Thoracic aorta (tissue), 2 donors: ENCODE measurements at regions not wholly inside any gene's neighbourhood (a gene's known extent, or its start where the extent isn't known, plus 50 kb on each side); places are given as distances from the start of the nearest gene placed in this dataset.

Experiments used
- ATAC-seq: fragments of 150-250 bp; one replicate; pipeline ENCODE4 v1.8.0; 2017; ENCODE audit warnings: low read depth; ENCODE audit not compliant: insufficient number of reproducible peaks, low FRiP score
- DNase-seq: peaks from one replicate; pipeline ENCODE4 v3.0.0-alpha.2; 2020; ENCODE audit warnings: low spot score
- H3K27ac ChIP-seq, 2 donors: fragments of 200-600 bp; sonication (generic); 1 replicate in 1 of 2; 2 replicates in 1 of 2; pipeline ENCODE4 v1.5.1; 2016; ENCODE audit warnings: mild to moderate bottlenecking in 2 of 2, moderate library complexity in 2 of 2
- H3K27me3 ChIP-seq: fragments of 200-600 bp; sonication (generic); replicated peaks from 2 replicates; pipeline ENCODE4 v1.6.0; 2016; ENCODE audit warnings: mild to moderate bottlenecking; ENCODE audit not compliant: insufficient read depth
- H3K36me3 ChIP-seq: fragments of 200-600 bp; sonication (generic); one replicate; pipeline ENCODE4 v1.5.1; 2016
- H3K4me1 ChIP-seq, 2 donors: fragments of 200-600 bp; sonication (generic); 1 replicate in 1 of 2; 2 replicates in 1 of 2; pipeline versions ENCODE4 v1.5.1 to v1.6.0; 2016; ENCODE audit warnings: low read depth in 2 of 2, mild to moderate bottlenecking in 1 of 2; ENCODE audit not compliant: control insufficient read depth in 1 of 2
- H3K4me3 ChIP-seq: fragments of 200-600 bp; sonication (generic); 2 replicates; pipeline ENCODE4 v1.5.1; 2016; ENCODE audit warnings: mild to moderate bottlenecking
- H3K9me3 ChIP-seq: fragments of 200-600 bp; sonication (generic); 2 replicates; pipeline ENCODE4 v1.5.1; 2016
- TF ChIP-seq, protein P1 (sequence below): fragments of 200-600 bp; sonication (generic); IDR thresholded peaks from one replicate; pipeline ENCODE4 v1.5.1; 2019; ENCODE audit warnings: antibody characterized with exemption

DNA sequence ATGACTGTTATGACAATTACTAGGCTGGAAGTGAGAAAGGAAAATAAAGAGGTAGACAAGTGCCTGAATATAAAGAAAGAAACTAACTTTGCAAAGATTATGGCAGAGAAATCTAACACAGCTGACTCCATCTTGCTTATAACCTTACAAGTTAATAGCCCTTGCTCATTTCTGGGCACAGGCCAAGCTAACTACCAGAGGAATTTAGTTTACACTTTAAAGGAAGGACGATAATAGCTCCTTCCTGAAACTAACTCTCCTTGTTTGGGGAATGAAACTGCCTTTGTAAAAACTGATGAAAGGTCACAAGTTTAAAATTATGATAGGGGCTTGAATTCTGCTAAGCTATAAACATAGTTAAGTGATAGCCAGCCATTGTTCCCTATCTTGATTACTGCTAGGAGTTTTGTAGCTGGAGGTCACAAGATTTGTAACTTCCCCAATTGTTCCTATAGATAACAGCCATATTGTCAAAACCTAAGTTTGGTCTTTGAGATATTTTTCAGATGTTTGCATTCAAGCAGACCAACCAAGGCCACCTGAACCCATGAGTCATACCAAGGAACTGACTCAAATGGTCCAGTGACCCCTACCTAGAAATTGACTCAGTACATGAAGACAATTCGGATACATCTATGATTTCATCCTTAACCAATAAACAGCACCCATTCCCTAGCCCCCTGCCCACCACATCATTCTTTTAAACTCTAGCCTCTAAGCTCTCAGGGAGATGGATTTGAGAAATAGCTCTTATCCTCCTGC lies 209.2 kb upstream of the LRATD1 start:
- no peaks in the 10 kb centered on the region for H3K36me3 ChIP-seq
- no peaks in the 10 kb centered on the region for H3K9me3 ChIP-seq
- H3K4me1 ChIP-seq: no peaks in the 10 kb centered on the region
- no peak overlapping the region for H3K27ac ChIP-seq
- no peaks in the 10 kb centered on the region for H3K27me3 ChIP-seq
- no peak overlapping the region for H3K4me3 ChIP-seq
- no peak for DNase-seq
- no peak for ATAC-seq
- TF ChIP-seq, protein P1, sequence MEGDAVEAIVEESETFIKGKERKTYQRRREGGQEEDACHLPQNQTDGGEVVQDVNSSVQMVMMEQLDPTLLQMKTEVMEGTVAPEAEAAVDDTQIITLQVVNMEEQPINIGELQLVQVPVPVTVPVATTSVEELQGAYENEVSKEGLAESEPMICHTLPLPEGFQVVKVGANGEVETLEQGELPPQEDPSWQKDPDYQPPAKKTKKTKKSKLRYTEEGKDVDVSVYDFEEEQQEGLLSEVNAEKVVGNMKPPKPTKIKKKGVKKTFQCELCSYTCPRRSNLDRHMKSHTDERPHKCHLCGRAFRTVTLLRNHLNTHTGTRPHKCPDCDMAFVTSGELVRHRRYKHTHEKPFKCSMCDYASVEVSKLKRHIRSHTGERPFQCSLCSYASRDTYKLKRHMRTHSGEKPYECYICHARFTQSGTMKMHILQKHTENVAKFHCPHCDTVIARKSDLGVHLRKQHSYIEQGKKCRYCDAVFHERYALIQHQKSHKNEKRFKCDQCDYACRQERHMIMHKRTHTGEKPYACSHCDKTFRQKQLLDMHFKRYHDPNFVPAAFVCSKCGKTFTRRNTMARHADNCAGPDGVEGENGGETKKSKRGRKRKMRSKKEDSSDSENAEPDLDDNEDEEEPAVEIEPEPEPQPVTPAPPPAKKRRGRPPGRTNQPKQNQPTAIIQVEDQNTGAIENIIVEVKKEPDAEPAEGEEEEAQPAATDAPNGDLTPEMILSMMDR: no peak

DNA sequence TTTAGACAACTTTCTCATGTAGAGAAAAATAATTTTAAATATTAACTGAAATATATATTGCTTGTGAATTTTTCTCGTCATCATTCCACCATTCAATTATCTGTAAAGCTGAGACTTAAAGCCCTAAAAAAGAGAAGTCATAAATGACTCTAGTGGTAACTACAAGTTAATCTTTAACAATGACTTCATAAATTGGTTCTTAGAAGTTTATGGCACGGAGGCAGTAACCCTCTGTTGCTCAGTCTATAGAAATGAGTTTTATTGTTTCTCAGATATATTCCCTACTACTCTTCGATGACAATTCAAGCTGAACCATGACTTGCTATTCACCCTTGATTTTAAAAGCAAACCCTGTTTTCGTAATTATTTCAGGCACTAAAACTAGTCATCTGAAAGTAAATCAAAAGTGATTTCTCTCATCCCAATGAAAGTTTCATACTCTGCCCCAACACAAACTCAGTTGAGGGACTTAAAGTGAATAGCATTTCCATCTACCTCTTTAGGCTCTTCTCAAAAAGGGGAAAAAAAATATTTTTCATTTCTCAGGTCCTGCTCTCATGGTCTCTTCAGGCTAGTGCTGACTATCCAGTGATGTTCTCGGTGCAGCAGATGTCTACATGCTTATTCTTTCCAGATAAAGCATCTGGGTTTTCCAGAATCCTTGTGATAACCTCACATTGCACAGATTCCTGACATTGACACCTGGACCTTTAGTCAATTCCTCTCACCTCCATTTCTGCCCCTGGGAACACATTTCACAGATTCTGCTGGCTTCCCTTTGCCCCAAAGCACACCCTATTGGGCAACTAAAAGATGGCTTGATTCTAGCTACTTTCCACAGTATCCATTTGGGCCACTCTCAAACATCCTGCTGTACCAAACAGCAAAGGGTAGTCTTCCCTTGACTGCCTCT lies 207.8 kb upstream of the LRATD1 start:
- Histone ChIP-seq H3K4me1 (no peaks in the 10 kb centered on the region), H3K27ac (no peak overlapping the region), H3K36me3 (no peaks in the 10 kb centered on the region), H3K27me3 (no peaks in the 10 kb centered on the region), H3K4me3 (no peak overlapping the region), H3K9me3 (no peaks in the 10 kb centered on the region)
- TF ChIP-seq, protein P1: no peak
- no peak for ATAC-seq
- DNase-seq: no peak

DNA sequence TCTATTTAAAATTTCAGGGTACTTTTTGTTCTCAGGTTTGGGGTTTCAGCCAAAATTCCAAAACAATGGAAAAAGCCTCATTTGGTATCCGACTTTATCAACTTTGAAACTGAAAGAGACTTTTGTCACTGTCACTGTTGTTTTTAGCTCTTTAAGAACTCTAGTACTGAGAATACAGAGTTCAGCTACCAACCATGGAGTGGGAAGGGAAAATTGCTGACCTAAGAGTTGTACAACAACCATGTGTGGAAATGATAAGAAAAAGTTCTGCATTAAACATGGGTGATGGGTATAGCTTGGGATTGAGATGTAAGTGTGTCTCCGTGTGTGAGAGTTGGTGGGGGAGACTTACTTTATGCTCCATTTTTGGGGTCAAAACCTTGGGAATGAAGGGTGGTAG lies 206.6 kb upstream of the LRATD1 start:
- no peaks in the 10 kb centered on the region for H3K9me3 ChIP-seq
- no peaks in the 10 kb centered on the region for H3K36me3 ChIP-seq
- H3K4me1 ChIP-seq: no peaks in the 10 kb centered on the region
- no peaks in the 10 kb centered on the region for H3K27me3 ChIP-seq
- H3K4me3 ChIP-seq: no peak overlapping the region
- ATAC-seq (no peak), DNase-seq (no peak)
- TF ChIP-seq, protein P1: no peak
- no peak overlapping the region for H3K27ac ChIP-seq

DNA sequence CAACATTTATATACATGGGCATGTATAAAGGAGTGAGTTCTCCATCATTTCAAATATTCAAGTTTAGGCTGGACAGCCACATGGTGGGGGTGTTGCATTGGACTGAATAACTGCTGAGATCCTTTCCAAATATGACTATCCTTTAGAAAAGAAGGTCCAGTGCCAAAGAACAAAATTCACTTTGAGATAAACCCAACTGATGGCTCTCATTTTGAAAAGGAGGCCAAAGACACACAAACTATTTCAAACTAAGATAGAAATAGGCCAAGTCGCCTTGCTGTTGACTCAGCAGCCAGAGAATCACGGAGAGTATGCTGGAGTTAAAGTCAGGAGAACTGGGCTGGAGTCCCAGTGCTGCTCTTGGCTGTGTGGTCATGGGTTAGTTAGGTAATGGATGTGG lies 204.5 kb upstream of the LRATD1 start:
- no peak for DNase-seq
- ATAC-seq: no peak
- Histone ChIP-seq H3K27ac (no peak overlapping the region), H3K9me3 (no peaks in the 10 kb centered on the region), H3K27me3 (no peaks in the 10 kb centered on the region), H3K4me1 (no peaks in the 10 kb centered on the region), H3K36me3 (no peaks in the 10 kb centered on the region), H3K4me3 (no peak overlapping the region)
- TF ChIP-seq, protein P1: no peak

DNA sequence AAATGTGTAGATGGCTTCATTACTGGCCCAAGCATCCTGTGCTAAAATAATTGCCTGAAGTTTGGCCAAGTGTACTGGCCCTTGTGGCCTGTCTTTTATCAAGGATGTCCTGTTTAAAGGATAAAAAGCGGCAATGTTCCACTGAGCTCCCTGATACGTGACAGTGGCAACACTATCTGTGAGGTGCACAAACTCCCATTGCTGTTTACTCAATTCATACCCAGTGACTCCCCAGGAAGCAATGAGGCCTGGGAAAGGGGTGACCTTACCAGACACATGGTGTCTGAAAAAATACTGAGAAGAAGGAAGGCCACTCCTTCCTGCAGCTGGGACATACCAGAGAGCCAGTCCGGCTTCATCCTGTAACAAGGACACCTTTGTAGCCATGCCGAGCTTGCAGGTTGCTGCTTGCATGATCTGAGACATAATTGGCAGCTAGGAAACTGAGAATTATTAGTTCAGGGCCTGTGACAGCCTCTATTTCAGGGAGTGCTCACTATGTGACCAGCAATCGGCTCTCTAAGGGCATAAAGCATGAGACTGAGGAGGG lies 198.5 kb upstream of the LRATD1 start:
- DNase-seq (no peak), ATAC-seq (no peak)
- Histone ChIP-seq H3K27me3 (no peaks in the 10 kb centered on the region), H3K4me3 (no peak overlapping the region), H3K27ac (no peak overlapping the region), H3K4me1 (no peaks in the 10 kb centered on the region), H3K9me3 (no peaks in the 10 kb centered on the region), H3K36me3 (no peaks in the 10 kb centered on the region)
- TF ChIP-seq, protein P1: no peak
